ENCODE measurements at regions not wholly inside any gene's neighbourhood (a gene's known extent, or its start where the extent isn't known, plus 50 kb on each side); places are given as distances from the start of the nearest gene placed in this dataset.
"Not testable (repeated sequence)": the region's sequence is repeated elsewhere in the genome, so short reads cannot be mapped to it uniquely, and the experiment has no call there.

DNA sequence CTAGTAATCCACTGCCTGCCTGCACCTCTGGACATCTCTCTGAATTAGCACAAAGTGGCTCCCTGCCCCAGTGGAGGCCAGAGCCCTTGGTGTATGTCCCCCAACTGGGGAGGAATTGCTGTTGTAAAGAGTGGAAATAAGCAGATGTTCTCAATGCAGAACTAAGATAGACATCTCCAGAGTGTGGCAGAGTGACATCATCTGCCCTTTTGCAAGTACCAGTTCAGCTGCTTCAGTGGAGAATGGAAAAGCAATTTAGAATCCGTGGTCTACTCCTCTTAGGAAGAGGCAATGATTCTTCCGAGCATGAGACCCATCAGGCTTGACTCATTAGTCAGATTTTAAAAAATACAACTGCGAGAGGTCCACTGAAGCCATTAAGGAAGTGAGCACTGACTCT, 1512.0 kb upstream of the GOT2 start:
- no peak for DNase-seq
- no peaks in the 10 kb centered on the region for H3K4me1 Mint-ChIP-seq
- no peak overlapping the region for H3K4me3 Mint-ChIP-seq
- H3K27ac Mint-ChIP-seq, result no peak overlapping the region
- CTCF ChIA-PET, result no interaction called here
- peaks cover 8% of the 10 kb centered on the region for H3K9me3 Mint-ChIP-seq (ENCODE audit: low read depth)
- no peak for ATAC-seq
- H3K27me3 Mint-ChIP-seq, result no peaks in the 10 kb centered on the region
- no peaks in the 10 kb centered on the region for H3K36me3 Mint-ChIP-seq

DNA sequence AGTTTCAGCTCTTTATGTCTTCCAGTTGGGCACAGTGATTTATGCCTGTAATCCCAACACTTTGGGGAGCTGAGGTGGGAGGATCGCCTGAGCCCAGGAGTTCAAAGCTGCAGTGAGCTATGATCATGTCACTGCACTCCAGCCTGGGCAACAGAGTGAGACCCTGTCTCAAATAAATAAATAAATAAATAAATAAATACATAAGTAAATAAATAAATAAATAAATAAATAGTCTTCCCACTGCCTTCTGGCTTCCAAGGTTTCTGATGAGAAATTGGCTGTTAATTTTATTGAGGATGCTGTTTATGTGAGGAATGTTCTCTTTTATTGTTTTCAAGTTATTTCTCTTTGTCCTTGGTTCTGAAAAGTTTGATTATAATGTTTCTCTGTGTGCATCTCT, 1507.6 kb upstream of the GOT2 start:
- Mint-ChIP-seq H3K9me3 (ENCODE audit: low read depth) (peaks cover 12% of the 10 kb centered on the region), H3K4me1 (no peaks in the 10 kb centered on the region), H3K4me3 (no peak overlapping the region), H3K27ac (no peak overlapping the region), H3K27me3 (no peaks in the 10 kb centered on the region), H3K36me3 (no peaks in the 10 kb centered on the region)
- DNase-seq (no peak), ATAC-seq (no peak)
- CTCF ChIA-PET, result no interaction called here

DNA sequence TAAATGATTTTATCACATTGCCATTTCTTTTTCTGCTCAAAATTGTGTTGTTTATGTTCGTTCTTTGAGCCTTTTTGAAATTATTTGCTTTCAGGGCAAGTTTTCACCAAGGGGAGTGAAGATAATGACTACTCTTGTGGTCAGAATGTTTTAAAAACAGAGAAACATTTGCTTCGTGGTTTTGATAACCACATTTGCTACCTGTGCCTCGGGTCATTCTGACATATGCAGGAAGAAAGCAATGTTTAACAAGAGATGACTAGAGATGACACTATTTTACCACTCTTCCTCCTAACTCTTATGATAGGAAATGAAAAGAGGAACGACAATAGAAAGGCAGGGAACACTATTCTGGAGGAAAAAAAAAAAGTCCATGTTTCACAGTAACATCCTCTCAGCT, 1496.5 kb upstream of the GOT2 start:
- H3K9me3 Mint-ChIP-seq (ENCODE audit: low read depth), result peaks cover 18% of the 10 kb centered on the region
- no peak overlapping the region for H3K4me3 Mint-ChIP-seq
- DNase-seq, result no peak
- CTCF ChIA-PET, result no interaction called here
- no peak for ATAC-seq
- no peaks in the 10 kb centered on the region for H3K4me1 Mint-ChIP-seq
- no peaks in the 10 kb centered on the region for H3K27me3 Mint-ChIP-seq
- no peaks in the 10 kb centered on the region for H3K36me3 Mint-ChIP-seq
- no peak overlapping the region for H3K27ac Mint-ChIP-seq

DNA sequence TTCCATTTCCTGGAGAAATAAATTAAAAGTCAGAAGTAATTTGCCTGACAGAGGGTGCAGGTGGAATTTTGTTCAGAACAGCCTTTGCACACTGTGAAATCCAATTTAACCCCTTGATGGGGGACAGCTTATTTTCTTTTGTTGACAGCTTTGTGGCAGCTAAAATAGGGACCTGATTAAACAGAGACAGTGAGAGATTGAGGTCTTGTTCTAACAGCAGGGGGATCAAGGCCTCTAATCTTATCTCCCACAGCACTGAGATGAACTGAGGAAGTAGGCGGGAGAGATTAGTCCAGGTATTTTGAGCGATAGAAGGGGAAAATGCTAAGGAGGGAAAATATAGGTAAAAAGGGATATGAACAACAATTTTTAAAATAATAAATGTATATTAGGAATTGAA, 1491.4 kb upstream of the GOT2 start:
- no peak for ATAC-seq
- no peak overlapping the region for H3K27ac Mint-ChIP-seq

DNA sequence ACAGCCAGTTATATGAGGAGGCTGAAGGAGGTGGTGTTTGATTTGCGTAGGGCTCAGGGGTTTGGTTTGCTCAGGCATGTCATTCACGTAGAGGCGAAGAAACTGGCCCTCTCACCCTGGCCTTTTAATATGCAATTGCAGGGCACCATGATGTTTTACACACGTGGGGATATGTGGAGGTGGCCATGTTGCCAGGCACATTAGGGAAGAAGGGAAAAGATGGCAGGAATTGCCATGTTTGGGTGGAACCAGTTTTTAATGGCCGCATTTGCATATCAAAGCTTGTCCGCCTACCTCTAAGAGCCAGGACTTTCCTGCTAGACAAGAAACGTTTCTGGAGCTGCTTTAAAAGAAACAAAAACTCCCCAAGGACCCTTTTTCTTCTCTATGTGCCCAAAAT, 1483.7 kb upstream of the GOT2 start:
- no peak for ATAC-seq
- CTCF ChIA-PET, result no interaction called here
- H3K27ac Mint-ChIP-seq, result no peak overlapping the region

More for the DNA sequence above, 1491.4 kb upstream of the GOT2 start:
- Mint-ChIP-seq H3K36me3 (no peaks in the 10 kb centered on the region), H3K9me3 (ENCODE audit: low read depth) (peaks cover 14% of the 10 kb centered on the region), H3K27me3 (no peaks in the 10 kb centered on the region), H3K4me3 (no peak overlapping the region), H3K4me1 (no peaks in the 10 kb centered on the region)
- no peak for DNase-seq
- CTCF ChIA-PET, result no interaction called here

DNA sequence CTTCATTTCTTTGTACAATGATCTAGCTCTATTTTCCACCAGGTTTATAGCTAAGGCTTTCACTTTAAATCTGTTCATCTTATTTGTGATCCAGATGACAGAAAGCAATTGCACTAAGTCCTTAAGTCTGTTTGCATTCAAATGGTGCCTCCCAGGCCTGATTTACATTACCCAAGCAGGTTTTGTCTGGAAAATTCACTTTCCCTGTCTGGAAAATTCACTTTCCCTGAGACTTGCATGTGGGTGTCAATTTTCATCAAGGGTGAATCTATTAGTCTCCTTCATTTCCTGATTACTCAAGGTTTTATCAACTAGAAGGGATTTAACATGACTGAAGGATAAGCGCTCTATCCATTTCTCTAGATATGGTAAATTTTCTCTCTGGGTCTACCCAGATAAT, 1480.2 kb upstream of the GOT2 start:
- Mint-ChIP-seq H3K4me1 (no peaks in the 10 kb centered on the region), H3K4me3 (no peak overlapping the region), H3K27ac (no peak overlapping the region), H3K27me3 (no peaks in the 10 kb centered on the region), H3K36me3 (no peaks in the 10 kb centered on the region), H3K9me3 (ENCODE audit: low read depth) (peaks cover 9% of the 10 kb centered on the region)
- CTCF ChIA-PET, result no interaction called here
- DNase-seq (no peak), ATAC-seq (no peak)

More for the DNA sequence above, 1483.7 kb upstream of the GOT2 start:
- no peaks in the 10 kb centered on the region for H3K4me1 Mint-ChIP-seq
- H3K36me3 Mint-ChIP-seq, result no peaks in the 10 kb centered on the region
- DNase-seq, result no peak
- no peaks in the 10 kb centered on the region for H3K27me3 Mint-ChIP-seq
- H3K9me3 Mint-ChIP-seq (ENCODE audit: low read depth), result peaks cover 6% of the 10 kb centered on the region
- no peak overlapping the region for H3K4me3 Mint-ChIP-seq

DNA sequence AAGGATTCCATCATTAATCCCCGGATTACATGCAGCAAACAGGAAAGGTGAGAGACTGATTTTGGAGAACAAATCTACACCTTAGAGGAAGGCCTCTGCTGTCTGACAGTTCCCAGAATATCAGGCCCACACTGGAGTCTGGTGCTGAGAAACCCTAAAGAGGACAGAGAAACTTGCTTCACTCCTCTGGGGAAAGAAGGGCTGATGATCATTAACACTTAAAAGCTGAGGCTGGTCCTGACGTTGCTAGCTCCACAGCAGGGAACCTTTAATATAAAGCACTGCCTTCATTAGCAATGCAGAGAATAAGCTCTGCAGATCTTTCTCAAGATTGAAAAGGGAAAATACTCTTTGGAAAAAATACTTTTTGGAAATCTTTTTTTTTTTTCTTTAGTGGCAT, 1472.4 kb upstream of the GOT2 start:
- ATAC-seq, result no peak
- Mint-ChIP-seq H3K4me1 (no peaks in the 10 kb centered on the region), H3K27me3 (no peaks in the 10 kb centered on the region), H3K36me3 (no peaks in the 10 kb centered on the region), H3K27ac (no peak overlapping the region), H3K4me3 (no peak overlapping the region), H3K9me3 (ENCODE audit: low read depth) (peaks cover 8% of the 10 kb centered on the region)
- no peak for DNase-seq
- CTCF ChIA-PET, result no interaction called here

DNA sequence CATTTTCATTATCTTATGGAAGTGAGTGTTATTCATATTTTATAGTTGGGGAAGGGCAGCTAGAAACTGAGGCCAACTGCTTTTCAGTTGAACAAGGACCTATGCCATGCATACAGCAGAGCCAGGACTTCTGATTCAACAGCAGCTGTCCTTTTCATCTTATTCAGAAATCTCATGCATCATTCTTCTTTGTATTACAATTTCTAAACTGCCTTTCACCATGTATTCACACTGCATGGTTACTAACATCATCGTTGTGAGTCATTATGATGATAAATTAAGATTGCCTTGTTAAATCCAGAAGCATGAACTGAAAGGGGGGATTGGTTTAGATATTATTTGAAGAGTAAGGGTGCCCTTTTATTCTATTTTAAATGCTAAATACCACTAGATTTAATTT, 1470.1 kb upstream of the GOT2 start:
- Mint-ChIP-seq H3K4me3 (no peak overlapping the region), H3K9me3 (ENCODE audit: low read depth) (peaks cover 14% of the 10 kb centered on the region), H3K27ac (no peak overlapping the region), H3K36me3 (no peaks in the 10 kb centered on the region), H3K4me1 (no peaks in the 10 kb centered on the region), H3K27me3 (no peaks in the 10 kb centered on the region)
- CTCF ChIA-PET, result no interaction called here
- DNase-seq, result no peak
- ATAC-seq, result no peak

DNA sequence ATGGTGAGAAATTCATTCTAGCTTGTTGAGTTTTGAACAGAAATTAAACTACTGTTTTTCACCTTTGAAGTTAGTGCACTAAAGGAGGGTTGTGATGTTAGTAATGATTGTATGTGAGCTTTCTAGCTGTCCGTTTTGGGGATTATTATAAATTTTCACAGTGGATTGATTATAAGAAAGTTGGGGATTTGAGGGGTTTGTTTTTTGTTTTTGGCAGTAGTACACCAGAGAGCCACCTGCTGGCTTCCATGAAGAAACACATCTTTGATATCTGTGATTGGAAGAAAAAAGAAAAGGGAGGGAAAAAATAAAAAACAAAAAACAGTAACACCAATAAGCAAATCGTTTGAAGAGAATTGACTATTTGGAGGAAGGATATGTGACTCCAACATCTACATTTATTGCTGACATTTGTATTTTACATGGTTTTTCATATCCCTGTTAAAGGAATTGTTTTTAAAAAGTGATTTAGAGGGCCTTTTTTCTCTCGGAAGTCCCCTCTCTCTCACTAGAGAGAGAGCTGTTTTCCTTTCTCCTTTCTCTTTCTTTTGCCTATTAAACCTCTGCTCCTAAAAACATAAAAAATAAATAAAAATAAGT, 1469.5 kb upstream of the GOT2 start:
- no peak overlapping the region for H3K27ac Mint-ChIP-seq
- H3K27me3 Mint-ChIP-seq, result no peaks in the 10 kb centered on the region
- H3K4me3 Mint-ChIP-seq, result no peak overlapping the region
- H3K9me3 Mint-ChIP-seq (ENCODE audit: low read depth), result peaks cover 19% of the 10 kb centered on the region
- no peaks in the 10 kb centered on the region for H3K36me3 Mint-ChIP-seq
- ATAC-seq (no peak), DNase-seq (no peak)
- CTCF ChIA-PET, result no interaction called here
- H3K4me1 Mint-ChIP-seq, result no peaks in the 10 kb centered on the region

DNA sequence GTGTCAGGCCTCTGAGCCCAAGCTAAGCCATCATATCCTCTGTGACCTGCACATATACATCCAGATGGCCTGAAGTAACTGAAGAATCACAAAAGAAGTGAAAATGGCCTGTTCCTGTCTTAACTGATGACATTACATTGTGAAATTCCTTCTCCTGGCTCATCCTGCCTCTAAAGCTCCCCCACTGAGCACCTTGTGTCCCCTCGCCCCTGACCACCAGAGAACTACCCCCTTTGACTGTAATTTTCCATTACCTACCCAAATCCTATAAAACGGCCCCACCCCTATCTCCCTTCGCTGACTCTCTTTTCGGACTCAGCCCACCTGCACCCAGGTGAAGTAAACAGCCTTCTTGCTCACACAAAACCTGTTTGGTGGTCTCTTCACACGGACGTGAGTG, 1466.6 kb upstream of the GOT2 start:
- peaks cover 21% of the 10 kb centered on the region for H3K9me3 Mint-ChIP-seq (ENCODE audit: low read depth)
- H3K27me3 Mint-ChIP-seq, H3K4me3 Mint-ChIP-seq, H3K27ac Mint-ChIP-seq, H3K36me3 Mint-ChIP-seq, H3K4me1 Mint-ChIP-seq, CTCF ChIA-PET, DNase-seq, ATAC-seq: not testable (repeated sequence)

DNA sequence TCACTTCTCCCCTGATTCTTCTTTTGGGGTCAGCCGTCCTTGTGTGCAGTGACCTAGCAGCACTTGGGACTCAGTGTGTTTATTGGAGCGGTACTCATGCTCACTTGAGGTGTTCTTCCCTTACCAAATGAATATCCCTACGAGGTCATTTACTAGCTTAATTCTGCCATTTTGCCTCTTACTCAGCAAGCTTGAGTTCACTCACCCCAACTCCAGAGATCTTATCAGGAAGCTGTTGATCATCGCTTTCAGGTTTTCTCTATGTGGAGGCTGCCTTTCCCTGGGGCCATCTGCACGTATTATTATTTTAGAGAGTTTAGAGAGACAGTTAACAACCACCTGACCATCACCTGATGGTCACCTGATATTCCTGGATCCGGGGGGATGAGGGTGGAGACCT, 1466.0 kb upstream of the GOT2 start:
- H3K4me3 Mint-ChIP-seq, result no peak overlapping the region
- ATAC-seq, result no peak
- peaks cover 21% of the 10 kb centered on the region for H3K9me3 Mint-ChIP-seq (ENCODE audit: low read depth)
- no peaks in the 10 kb centered on the region for H3K4me1 Mint-ChIP-seq
- H3K27me3 Mint-ChIP-seq, result no peaks in the 10 kb centered on the region
- no peak for DNase-seq
- no peak overlapping the region for H3K27ac Mint-ChIP-seq
- CTCF ChIA-PET, result no interaction called here
- no peaks in the 10 kb centered on the region for H3K36me3 Mint-ChIP-seq

DNA sequence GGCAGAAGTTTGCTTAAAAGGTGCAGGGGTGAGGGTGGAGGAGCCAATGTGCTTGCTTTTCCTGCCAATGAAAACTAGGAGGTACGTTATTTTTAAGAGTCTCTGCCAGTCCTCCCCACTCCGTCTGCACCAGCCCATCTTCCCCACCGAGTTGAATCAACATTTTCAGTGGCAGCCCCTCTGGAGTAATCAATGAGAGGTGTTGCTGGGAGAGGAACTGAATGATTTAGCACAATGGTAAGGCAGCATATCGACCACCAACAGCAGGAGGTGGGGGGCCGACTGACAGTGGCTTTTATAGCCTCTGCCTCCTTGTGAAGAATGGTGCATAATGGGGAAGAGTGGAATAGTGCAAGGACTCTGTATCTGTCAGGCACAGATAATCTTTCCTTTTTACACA, 1465.0 kb upstream of the GOT2 start:
- CTCF ChIA-PET, result no interaction called here
- H3K9me3 Mint-ChIP-seq (ENCODE audit: low read depth), result peaks cover 21% of the 10 kb centered on the region
- no peaks in the 10 kb centered on the region for H3K27me3 Mint-ChIP-seq

DNA sequence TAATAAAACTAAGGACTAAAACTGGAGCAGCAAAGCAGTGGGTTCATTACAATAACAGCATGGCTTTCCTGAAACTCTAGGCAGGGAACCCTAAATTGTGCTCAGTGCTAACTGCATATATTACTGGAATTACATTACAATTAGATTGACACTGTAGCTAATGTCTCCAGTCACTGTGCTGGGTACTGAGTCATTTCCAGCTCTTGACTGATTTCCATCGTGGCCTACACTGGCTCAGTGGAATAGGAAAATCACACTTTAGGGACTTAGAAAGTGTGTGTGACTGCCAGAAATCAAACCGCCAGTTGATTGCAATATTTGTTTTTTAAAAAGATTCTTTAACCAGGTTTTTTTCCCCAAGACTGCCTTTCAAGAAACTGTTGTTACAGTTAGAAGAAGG, 1447.4 kb upstream of the GOT2 start:
- H3K4me3 Mint-ChIP-seq, result no peak overlapping the region
- DNase-seq (no peak), ATAC-seq (no peak)
- no peak overlapping the region for H3K27ac Mint-ChIP-seq
- H3K27me3 Mint-ChIP-seq, result no peaks in the 10 kb centered on the region
- no peaks in the 10 kb centered on the region for H3K4me1 Mint-ChIP-seq
- peaks cover 2% of the 10 kb centered on the region for H3K36me3 Mint-ChIP-seq
- CTCF ChIA-PET, result no interaction called here
- H3K9me3 Mint-ChIP-seq (ENCODE audit: low read depth), result peaks cover 13% of the 10 kb centered on the region

More for the DNA sequence above, 1465.0 kb upstream of the GOT2 start:
- Mint-ChIP-seq H3K4me3 (no peak overlapping the region), H3K4me1 (no peaks in the 10 kb centered on the region), H3K36me3 (no peaks in the 10 kb centered on the region), H3K27ac (no peak overlapping the region)
- no peak for DNase-seq
- no peak for ATAC-seq

DNA sequence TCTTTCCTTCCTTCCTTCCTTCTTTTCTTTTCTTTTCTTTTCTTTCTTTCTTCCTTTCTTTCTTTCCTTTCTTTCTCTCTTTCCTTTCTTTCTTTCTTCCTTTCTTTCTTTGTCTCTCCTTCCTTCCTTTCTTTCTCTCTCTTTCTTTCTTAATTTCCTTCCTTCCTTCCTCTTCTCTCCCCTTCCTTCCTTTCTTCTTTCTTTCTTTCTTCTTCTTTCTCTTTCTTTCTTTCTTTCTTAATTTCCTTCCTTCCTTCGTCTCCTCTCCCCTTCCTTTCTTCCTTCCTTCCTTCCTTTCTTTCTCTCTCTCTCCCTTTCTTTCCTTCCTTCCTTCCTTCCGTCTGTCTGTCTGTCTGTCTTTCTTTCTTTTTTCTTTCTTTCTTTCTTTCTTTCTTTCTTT, 1446.5 kb upstream of the GOT2 start:
- Mint-ChIP-seq H3K4me1 (no peaks in the 10 kb centered on the region), H3K27me3 (no peaks in the 10 kb centered on the region), H3K27ac (no peak overlapping the region), H3K4me3 (no peak overlapping the region), H3K9me3 (ENCODE audit: low read depth) (peaks cover 13% of the 10 kb centered on the region), H3K36me3 (peaks cover 2% of the 10 kb centered on the region)
- ATAC-seq (no peak), DNase-seq (no peak)
- CTCF ChIA-PET, result no interaction called here

DNA sequence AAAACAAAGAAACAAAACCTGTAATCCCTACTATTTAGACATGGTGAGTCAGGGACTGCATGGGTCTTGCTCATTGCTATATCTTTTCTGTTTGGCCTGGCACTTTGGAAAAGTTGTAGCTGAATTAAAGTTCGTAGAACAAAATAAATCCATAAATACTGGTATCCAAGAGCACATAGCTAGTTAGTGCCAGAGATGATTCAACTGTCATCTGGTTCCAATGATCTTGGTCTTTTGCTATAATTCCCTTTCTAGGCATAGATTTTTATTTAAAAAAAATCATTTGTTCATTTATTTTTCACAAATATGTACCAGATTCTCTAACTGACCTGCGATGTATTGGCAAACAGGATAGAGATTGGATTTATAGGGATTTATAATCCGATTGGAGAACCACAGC, 1436.1 kb upstream of the GOT2 start:
- no peak for ATAC-seq
- CTCF ChIA-PET, result no interaction called here
- no peak overlapping the region for H3K27ac Mint-ChIP-seq

More for the DNA sequence above, 1436.1 kb upstream of the GOT2 start:
- Mint-ChIP-seq H3K4me3 (no peak overlapping the region), H3K36me3 (no peaks in the 10 kb centered on the region), H3K9me3 (ENCODE audit: low read depth) (peaks cover 15% of the 10 kb centered on the region), H3K4me1 (no peaks in the 10 kb centered on the region), H3K27me3 (no peaks in the 10 kb centered on the region)
- DNase-seq, result no peak

Measured in activated CD8-positive, alpha-beta memory T cell treated with anti-CD3 and anti-CD28 coated beads, Interleukin-2, amount 10 ng/mL, durations not matched to agents 7 days and 5 days (primary cell).